CD14-positive monocyte (primary cell): ENCODE measurements at regions not wholly inside any gene's neighbourhood (a gene's known extent, or its start where the extent isn't known, plus 50 kb on each side); places are given as distances from the start of the nearest gene placed in this dataset.

Experiments used
- DNase-seq, 3 donors: peaks; one replicate each; pipeline ENCODE4 v3.0.0-alpha.2; 2011 to 2022
- H2AFZ ChIP-seq: 2 replicates; pipeline ENCODE4 v1.6.0; 2012; ENCODE audit warnings: mild to moderate bottlenecking, low read depth, low read length, inconsistent platforms; ENCODE audit not compliant: insufficient read depth, poor library complexity, severe bottlenecking
- H3K27ac ChIP-seq, 2 donors: 1 replicate in 1 of 2; 2 replicates in 1 of 2; pipeline ENCODE4 v1.5.1; 2012 to 2013; ENCODE audit warnings: low read length in 2 of 2, control low read depth in 1 of 2, inconsistent platforms in 1 of 2, low read depth in 1 of 2, mild to moderate bottlenecking in 1 of 2
- H3K27me3 ChIP-seq, 2 donors: one replicate each; pipeline versions ENCODE4 v1.6.0 to v1.6.1; 2011 to 2013; ENCODE audit warnings: low read length in 2 of 2; ENCODE audit not compliant: control insufficient read depth in 2 of 2, insufficient read depth in 2 of 2
- H3K36me3 ChIP-seq, 2 donors: replicated peaks in 1 of 2; 1 replicate in 1 of 2; 2 replicates in 1 of 2; pipeline versions ENCODE4 v1.5.1 to v1.6.1; 2012 to 2013; ENCODE audit warnings: low read length in 2 of 2, control low read depth in 1 of 2, inconsistent platforms in 1 of 2, mild to moderate bottlenecking in 1 of 2; ENCODE audit not compliant: insufficient read depth in 2 of 2, control insufficient read depth in 1 of 2
- H3K4me1 ChIP-seq, 2 donors: 1 replicate in 1 of 2; 2 replicates in 1 of 2; pipeline versions ENCODE4 v1.5.1 to v1.6.1; 2012 to 2013; ENCODE audit warnings: low read length in 2 of 2, control low read depth in 1 of 2, inconsistent platforms in 1 of 2, mild to moderate bottlenecking in 1 of 2, moderate library complexity in 1 of 2; ENCODE audit not compliant: insufficient read depth in 2 of 2, control insufficient read depth in 1 of 2
- H3K4me2 ChIP-seq: replicated peaks from 2 replicates; pipeline ENCODE3; 2012; ENCODE audit warnings: low read length, moderate library complexity, mild to moderate bottlenecking; ENCODE audit not compliant: poor library complexity, severe bottlenecking; ENCODE audit errors: extremely low read depth
- H3K4me3 ChIP-seq, 3 experiments: fragments of 200-600 bp in 1 of 3; sonication (generic) in 1 of 3; replicated peaks in 1 of 3; 1 replicate in 2 of 3; 2 replicates in 1 of 3; pipeline ENCODE4 v1.5.1; 2011 to 2013; ENCODE audit warnings: low read length in 3 of 3, mild to moderate bottlenecking in 3 of 3, control low read depth in 2 of 3, low read depth in 2 of 3, inconsistent platforms in 1 of 3, moderate library complexity in 1 of 3
- H3K79me2 ChIP-seq: 2 replicates; pipeline ENCODE4 v1.6.0; 2012; ENCODE audit warnings: mild to moderate bottlenecking, control low read depth, inconsistent platforms, low read length, moderate library complexity; ENCODE audit not compliant: insufficient read depth
- H3K9ac ChIP-seq: 2 replicates; pipeline ENCODE4 v1.6.0; 2017; ENCODE audit warnings: low read length, mild to moderate bottlenecking; ENCODE audit not compliant: insufficient read depth, poor library complexity, severe bottlenecking
- H3K9me3 ChIP-seq, 2 donors: replicated peaks in 1 of 2; 1 replicate in 1 of 2; 2 replicates in 1 of 2; pipeline versions ENCODE4 v1.5.1 to v1.6.1; 2012 to 2013; ENCODE audit warnings: low read length in 2 of 2, control low read depth in 1 of 2; ENCODE audit not compliant: control insufficient read depth in 1 of 2, insufficient read depth in 1 of 2
- H4K20me1 ChIP-seq: 2 replicates; pipeline ENCODE4 v1.6.0; 2012; ENCODE audit warnings: mild to moderate bottlenecking, low read length, control low read depth, moderate library complexity; ENCODE audit not compliant: insufficient read depth
- H3K27ac Mint-ChIP-seq, 7 donors: one replicate each; pipeline ENCODE4 v1.8.0; 2020; ENCODE audit warnings: mild to moderate bottlenecking in 7 of 7, mixed read lengths in 7 of 7, moderate library complexity in 6 of 7, inconsistent platforms in 2 of 7
- H3K27me3 Mint-ChIP-seq, 3 donors: one replicate each; pipeline ENCODE4 v1.8.0; 2021 to 2022; ENCODE audit warnings: low read depth in 3 of 3, mild to moderate bottlenecking in 3 of 3, mixed read lengths in 3 of 3, moderate library complexity in 3 of 3, inconsistent platforms in 1 of 3
- H3K36me3 Mint-ChIP-seq, 2 donors: one replicate each; pipeline ENCODE4 v1.8.0; 2020; ENCODE audit warnings: mixed read lengths in 2 of 2, inconsistent platforms in 1 of 2, mild to moderate bottlenecking in 1 of 2
- H3K4me1 Mint-ChIP-seq: one replicate; pipeline ENCODE4 v1.8.0; 2020; ENCODE audit warnings: mild to moderate bottlenecking, mixed read lengths
- H3K4me3 Mint-ChIP-seq, 2 donors: one replicate each; pipeline ENCODE4 v1.8.0; 2020; ENCODE audit warnings: mild to moderate bottlenecking in 2 of 2, mixed read lengths in 2 of 2, moderate library complexity in 1 of 2
- H3K9me3 Mint-ChIP-seq, 7 donors: one replicate each; pipeline ENCODE4 v1.8.0; 2020 to 2022; ENCODE audit warnings: mixed read lengths in 7 of 7, mild to moderate bottlenecking in 6 of 7, moderate library complexity in 6 of 7, inconsistent platforms in 2 of 7
- CTCF ChIP-seq: fragments of 200-600 bp; IDR thresholded peaks from one replicate; pipeline ENCODE4 v1.8.0; 2022; ENCODE audit warnings: antibody characterized with exemption, mild to moderate bottlenecking
- WGBS: methylation state at CpG from one replicate; pipeline ENCODE4 v1.1.5; 2013; ENCODE audit warnings: missing lambda C conversion rate; ENCODE audit not compliant: insufficient coverage; 5-methylcytosine and 5-hydroxymethylcytosine counted together
- intact Hi-C, 2 donors: fragments of 100-400 bp; cut with micrococcal nuclease; formaldehyde crosslinking; loops; one replicate each; pipeline versions ENCODE4 v1.15.0 to v1.15.1; 2023

- Histone ChIP-seq H3K9me3 (peaks cover 0 to 3% of the 10 kb centered on the region in 2 donors), H3K27ac (no peak overlapping the region), H4K20me1 (no peaks in the 10 kb centered on the region), H3K9ac (no peak overlapping the region), H3K27me3 (no peaks in the 10 kb centered on the region), H2AFZ (no peak overlapping the region), H3K4me1 (no peaks in the 10 kb centered on the region), H3K4me2 (no peak overlapping the region), H3K36me3 (no peaks in the 10 kb centered on the region), H3K79me2 (no peaks in the 10 kb centered on the region), H3K4me3 (no peak overlapping the region)
- no peaks in the 10 kb centered on the region for H3K27me3 Mint-ChIP-seq
- no peak for TF ChIP-seq CTCF
- H3K4me1 Mint-ChIP-seq: no peaks in the 10 kb centered on the region
- 0% methylated on average over 1 of the region's 2 CpGs for WGBS
- peaks cover 0 to 5% (median 2%) of the 10 kb centered on the region in 7 donors for H3K9me3 Mint-ChIP-seq
- no peak overlapping the region for H3K27ac Mint-ChIP-seq
- no peaks in the 10 kb centered on the region for H3K36me3 Mint-ChIP-seq
- intact Hi-C loops: no loop called here
- DNase-seq: no peak
- H3K4me3 Mint-ChIP-seq: no peak overlapping the region
These were observed 163.6 kb upstream of the GRIN3A start for GRCh38 chr9:101902051-101902450.

GRCh38 chr9:101897196-101897595 is 158.7 kb upstream of the GRIN3A start:
- H3K27ac ChIP-seq: no peak overlapping the region
- no peak for TF ChIP-seq CTCF
- no CpG with 5 or more reads among the region's 1 CpG for WGBS
- no peak overlapping the region for H3K27ac Mint-ChIP-seq
- H3K4me2 ChIP-seq: no peak overlapping the region
- H3K4me3 Mint-ChIP-seq: no peak overlapping the region
- no peaks in the 10 kb centered on the region for H3K27me3 ChIP-seq
- H3K36me3 Mint-ChIP-seq: no peaks in the 10 kb centered on the region
- intact Hi-C loops: no loop called here
- DNase-seq: no peak
- H4K20me1 ChIP-seq: no peaks in the 10 kb centered on the region
- H3K36me3 ChIP-seq: no peaks in the 10 kb centered on the region
- peaks cover 0 to 3% (median 0%) of the 10 kb centered on the region in 7 donors for H3K9me3 Mint-ChIP-seq
- H3K4me1 Mint-ChIP-seq: no peaks in the 10 kb centered on the region
- H2AFZ ChIP-seq: no peak overlapping the region
- H3K27me3 Mint-ChIP-seq: no peaks in the 10 kb centered on the region
- no peak overlapping the region for H3K9ac ChIP-seq
- no peak overlapping the region for H3K4me3 ChIP-seq
- no peaks in the 10 kb centered on the region for H3K79me2 ChIP-seq
- H3K9me3 ChIP-seq: no peaks in the 10 kb centered on the region
- no peaks in the 10 kb centered on the region for H3K4me1 ChIP-seq
